ENCODE measurements at regions not wholly inside any gene's neighbourhood (a gene's known extent, or its start where the extent isn't known, plus 50 kb on each side); places are given as distances from the start of the nearest gene placed in this dataset.

DNA sequence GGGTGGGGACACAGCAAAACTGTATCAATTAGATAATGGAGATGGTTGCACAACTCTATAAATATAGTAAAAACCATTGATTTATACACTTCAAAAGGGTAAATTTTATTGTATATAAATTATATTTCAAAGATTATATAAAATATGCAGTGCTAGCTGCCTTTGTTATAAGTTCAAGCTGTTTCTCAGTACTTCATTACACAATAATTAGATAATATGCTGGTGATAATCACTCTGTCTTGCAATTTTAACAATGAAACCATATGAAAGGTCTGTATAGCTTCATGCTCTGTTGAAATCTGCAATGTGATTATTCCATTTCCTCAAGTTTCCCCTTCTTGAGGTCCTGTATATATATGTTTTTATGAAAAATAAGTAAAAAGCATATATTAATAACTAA lies 73.4 kb upstream of the PLS3 start:
- TF ChIP-seq, protein P1, sequence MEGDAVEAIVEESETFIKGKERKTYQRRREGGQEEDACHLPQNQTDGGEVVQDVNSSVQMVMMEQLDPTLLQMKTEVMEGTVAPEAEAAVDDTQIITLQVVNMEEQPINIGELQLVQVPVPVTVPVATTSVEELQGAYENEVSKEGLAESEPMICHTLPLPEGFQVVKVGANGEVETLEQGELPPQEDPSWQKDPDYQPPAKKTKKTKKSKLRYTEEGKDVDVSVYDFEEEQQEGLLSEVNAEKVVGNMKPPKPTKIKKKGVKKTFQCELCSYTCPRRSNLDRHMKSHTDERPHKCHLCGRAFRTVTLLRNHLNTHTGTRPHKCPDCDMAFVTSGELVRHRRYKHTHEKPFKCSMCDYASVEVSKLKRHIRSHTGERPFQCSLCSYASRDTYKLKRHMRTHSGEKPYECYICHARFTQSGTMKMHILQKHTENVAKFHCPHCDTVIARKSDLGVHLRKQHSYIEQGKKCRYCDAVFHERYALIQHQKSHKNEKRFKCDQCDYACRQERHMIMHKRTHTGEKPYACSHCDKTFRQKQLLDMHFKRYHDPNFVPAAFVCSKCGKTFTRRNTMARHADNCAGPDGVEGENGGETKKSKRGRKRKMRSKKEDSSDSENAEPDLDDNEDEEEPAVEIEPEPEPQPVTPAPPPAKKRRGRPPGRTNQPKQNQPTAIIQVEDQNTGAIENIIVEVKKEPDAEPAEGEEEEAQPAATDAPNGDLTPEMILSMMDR (IDR thresholded peaks at IDR 0.05 in 4 of 5, conservative IDR thresholded peaks at IDR 0.05 in 1 of 5), result no peak
- TF ChIP-seq POLR2A (IDR thresholded peaks at IDR 0.05), result no peak
